HEK293T (cell line): ENCODE measurements at regions not wholly inside any gene's neighbourhood (a gene's known extent, or its start where the extent isn't known, plus 50 kb on each side); places are given as distances from the start of the nearest gene placed in this dataset.

Experiments
- CTCF ChIA-PET: fragments of 350-600 bp; formaldehyde crosslinking; extraction: SDS; loops from one replicate; lab custom pipeline; 2021; ENCODE audit warnings: antibody characterized with exemption, inconsistent platforms; lab: Yijun Ruan, JAX
- POLR2A ChIA-PET: fragments of 350-600 bp; formaldehyde crosslinking; extraction: SDS; loops from one replicate; lab custom pipeline; 2020; ENCODE audit warnings: antibody characterized with exemption, inconsistent platforms; lab: Yijun Ruan, JAX
- DNase-seq: peaks from one replicate; pipeline ENCODE4 v3.0.0; 2012; ENCODE audit warnings: mixed read lengths; ENCODE audit errors: extremely low spot score
- ARNT ChIP-seq: fragments of 450-650 bp; IDR thresholded peaks from 2 replicates; pipeline ENCODE4 v1.6.1; 2017; ENCODE audit warnings: mild to moderate bottlenecking
- BHLHE40 ChIP-seq: fragments of 450-650 bp; IDR thresholded peaks from 2 replicates; pipeline ENCODE4 v1.6.1; 2016; ENCODE audit warnings: mild to moderate bottlenecking, moderate library complexity, borderline replicate concordance
- CTBP1 ChIP-seq: fragments of 450-650 bp; IDR thresholded peaks from 2 replicates; pipeline ENCODE4 v1.6.1; 2016; ENCODE audit warnings: borderline replicate concordance
- ELF4 ChIP-seq: fragments of 450-650 bp; IDR thresholded peaks from 2 replicates; pipeline ENCODE4 v1.6.1; 2017; ENCODE audit warnings: antibody characterized with exemption
- FOXA1 ChIP-seq: fragments of 450-650 bp; IDR thresholded peaks from 2 replicates; pipeline ENCODE4 v1.6.1; 2016; ENCODE audit warnings: mild to moderate bottlenecking
- FOXK2 ChIP-seq: fragments of 450-650 bp; IDR thresholded peaks from 2 replicates; pipeline ENCODE4 v1.6.1; 2016; ENCODE audit warnings: mild to moderate bottlenecking
- FOXM1 ChIP-seq: fragments of 450-650 bp; IDR thresholded peaks from 2 replicates; pipeline ENCODE4 v1.6.1; 2017; ENCODE audit warnings: mild to moderate bottlenecking, borderline replicate concordance
- HDGF ChIP-seq: fragments of 450-650 bp; IDR thresholded peaks from 2 replicates; pipeline ENCODE4 v1.6.1; 2017; ENCODE audit warnings: antibody characterized with exemption, borderline replicate concordance
- L3MBTL2 ChIP-seq: fragments of 450-650 bp; conservative IDR thresholded peaks from 2 replicates; pipeline ENCODE4 v1.6.1; 2016; ENCODE audit warnings: mild to moderate bottlenecking
- LEF1 ChIP-seq: fragments of 450-650 bp; IDR thresholded peaks from 2 replicates; pipeline ENCODE4 v1.6.1; 2017; ENCODE audit warnings: mild to moderate bottlenecking, borderline replicate concordance
- NFRKB ChIP-seq: fragments of 450-650 bp; IDR thresholded peaks from 2 replicates; pipeline ENCODE4 v1.6.1; 2016; ENCODE audit warnings: mild to moderate bottlenecking, moderate library complexity
- PKNOX1 ChIP-seq: fragments of 450-650 bp; IDR thresholded peaks from 2 replicates; pipeline ENCODE4 v1.6.1; 2016
- SP1 ChIP-seq: fragments of 450-650 bp; IDR thresholded peaks from 2 replicates; pipeline ENCODE4 v1.6.1; 2017
- SUZ12 ChIP-seq: fragments of 450-650 bp; IDR thresholded peaks from 2 replicates; pipeline ENCODE4 v1.6.1; 2016; ENCODE audit warnings: mild to moderate bottlenecking
- TARDBP ChIP-seq: fragments of 450-650 bp; IDR thresholded peaks from 2 replicates; pipeline ENCODE4 v1.6.1; 2016
- ZNF384 ChIP-seq: fragments of 450-650 bp; IDR thresholded peaks from 2 replicates; pipeline ENCODE4 v1.6.1; 2016

GRCh38 chr18:64614446-64614845 lies 465.6 kb upstream of the LINC00305 start:
- ChIA-PET CTCF (no interaction called here), POLR2A (no interaction called here)
- DNase-seq: no peak
- TF ChIP-seq SUZ12: no peak
- TF ChIP-seq BHLHE40: no peak
- no peak for TF ChIP-seq FOXK2
- no peak for TF ChIP-seq NFRKB
- TF ChIP-seq CTBP1: no peak
- TF ChIP-seq ARNT: no peak
- TF ChIP-seq TARDBP: no peak
- TF ChIP-seq SP1: no peak
- no peak for TF ChIP-seq ELF4
- TF ChIP-seq FOXA1: no peak
- no peak for TF ChIP-seq L3MBTL2
- TF ChIP-seq ZNF384: no peak
- TF ChIP-seq FOXM1: no peak
- no peak for TF ChIP-seq HDGF
- TF ChIP-seq PKNOX1: no peak
- TF ChIP-seq LEF1: no peak

- TF ChIP-seq ARNT (no peak), HDGF (no peak), PKNOX1 (no peak), BHLHE40 (no peak)
- POLR2A ChIA-PET: no interaction called here
- DNase-seq: no peak
- CTCF ChIA-PET: no interaction called here
Observed at GRCh38 chr18:64592246-64592645, 443.4 kb upstream of the LINC00305 start.

- POLR2A ChIA-PET: no interaction called here
- TF ChIP-seq CTBP1 (no peak), SUZ12 (no peak), SP1 (no peak), FOXK2 (no peak), L3MBTL2 (no peak), ARNT (no peak)
- DNase-seq: no peak
- CTCF ChIA-PET: no interaction called here
Observed at GRCh38 chr18:64589000-64589399, 440.1 kb upstream of the LINC00305 start.

DNA sequence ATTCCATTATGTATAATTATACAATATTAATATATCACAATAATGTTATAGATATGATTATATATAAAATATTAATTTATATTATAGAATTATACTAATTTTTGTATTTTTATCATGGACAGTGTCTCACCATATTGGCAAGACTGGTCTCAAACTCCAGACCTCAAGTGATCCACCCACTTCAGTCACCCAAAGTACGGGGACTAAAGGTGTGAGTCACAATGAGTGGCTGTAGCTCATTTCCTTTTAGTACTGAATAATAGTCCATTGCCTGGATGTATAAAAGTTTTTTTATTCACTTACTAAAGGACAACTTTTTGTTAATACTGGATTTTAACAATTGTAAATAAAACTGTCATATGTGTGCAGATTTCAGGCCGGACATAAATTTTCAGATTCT lies 417.6 kb upstream of the LINC00305 start:
- CTCF ChIA-PET: no interaction called here

DNA sequence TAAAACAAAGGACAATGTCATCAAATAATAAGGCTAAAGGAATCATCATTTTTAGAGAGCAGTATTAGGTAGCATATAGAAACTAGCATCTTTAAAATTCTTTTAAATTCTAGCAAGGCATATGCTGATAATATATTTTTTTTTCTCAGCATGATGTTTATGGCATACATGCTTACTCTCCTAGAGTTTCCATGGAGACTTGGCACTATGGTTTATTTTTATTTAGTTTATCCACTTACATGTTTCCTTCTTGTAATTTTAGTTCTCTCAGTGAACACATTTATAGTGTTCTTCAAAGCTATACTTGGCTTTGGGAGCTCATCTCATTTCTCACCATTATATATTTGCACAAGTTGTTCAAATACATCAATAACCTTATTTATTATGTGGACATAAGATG lies 413.8 kb upstream of the LINC00305 start:
- DNase-seq: no peak
- POLR2A ChIA-PET: no interaction called here
- TF ChIP-seq FOXM1 (no peak), FOXK2 (no peak), FOXA1 (no peak), L3MBTL2 (no peak), LEF1 (no peak)
- CTCF ChIA-PET: no interaction called here

More for the DNA sequence above, 417.6 kb upstream of the LINC00305 start:
- no peak for DNase-seq
- TF ChIP-seq FOXK2 (no peak), BHLHE40 (no peak), CTBP1 (no peak), ARNT (no peak), ELF4 (no peak), FOXM1 (no peak), L3MBTL2 (no peak), TARDBP (no peak), SP1 (no peak), HDGF (no peak), SUZ12 (no peak), PKNOX1 (no peak), LEF1 (no peak), ZNF384 (no peak), NFRKB (no peak), FOXA1 (no peak)
- POLR2A ChIA-PET: no interaction called here

GRCh38 chr18:64546451-64546850 lies 397.6 kb upstream of the LINC00305 start:
- POLR2A ChIA-PET: no interaction called here
- TF ChIP-seq PKNOX1: no peak
- TF ChIP-seq NFRKB: no peak
- no peak for TF ChIP-seq BHLHE40
- TF ChIP-seq SUZ12: no peak
- no peak for TF ChIP-seq TARDBP
- no peak for TF ChIP-seq ZNF384
- no peak for TF ChIP-seq SP1
- no peak for TF ChIP-seq FOXA1
- TF ChIP-seq L3MBTL2: no peak
- TF ChIP-seq FOXK2: no peak
- TF ChIP-seq CTBP1: no peak
- no peak for TF ChIP-seq HDGF
- no peak for TF ChIP-seq LEF1
- TF ChIP-seq FOXM1: no peak
- no peak for TF ChIP-seq ELF4
- no peak for TF ChIP-seq ARNT
- CTCF ChIA-PET: no interaction called here
- DNase-seq: no peak
